HG03025 (cell line): ENCODE measurements at regions not wholly inside any gene's neighbourhood (a gene's known extent, or its start where the extent isn't known, plus 50 kb on each side); places are given as distances from the start of the nearest gene placed in this dataset.

ENCODE experiments used
- ATAC-seq: cut with Tn5 transposase; IDR thresholded peaks from one replicate; pipeline ENCODE4 v1.9.1; 2021; ENCODE audit warnings: mild to moderate bottlenecking, moderate library complexity; ENCODE audit not compliant: unreplicated experiment, low FRiP score

DNA sequence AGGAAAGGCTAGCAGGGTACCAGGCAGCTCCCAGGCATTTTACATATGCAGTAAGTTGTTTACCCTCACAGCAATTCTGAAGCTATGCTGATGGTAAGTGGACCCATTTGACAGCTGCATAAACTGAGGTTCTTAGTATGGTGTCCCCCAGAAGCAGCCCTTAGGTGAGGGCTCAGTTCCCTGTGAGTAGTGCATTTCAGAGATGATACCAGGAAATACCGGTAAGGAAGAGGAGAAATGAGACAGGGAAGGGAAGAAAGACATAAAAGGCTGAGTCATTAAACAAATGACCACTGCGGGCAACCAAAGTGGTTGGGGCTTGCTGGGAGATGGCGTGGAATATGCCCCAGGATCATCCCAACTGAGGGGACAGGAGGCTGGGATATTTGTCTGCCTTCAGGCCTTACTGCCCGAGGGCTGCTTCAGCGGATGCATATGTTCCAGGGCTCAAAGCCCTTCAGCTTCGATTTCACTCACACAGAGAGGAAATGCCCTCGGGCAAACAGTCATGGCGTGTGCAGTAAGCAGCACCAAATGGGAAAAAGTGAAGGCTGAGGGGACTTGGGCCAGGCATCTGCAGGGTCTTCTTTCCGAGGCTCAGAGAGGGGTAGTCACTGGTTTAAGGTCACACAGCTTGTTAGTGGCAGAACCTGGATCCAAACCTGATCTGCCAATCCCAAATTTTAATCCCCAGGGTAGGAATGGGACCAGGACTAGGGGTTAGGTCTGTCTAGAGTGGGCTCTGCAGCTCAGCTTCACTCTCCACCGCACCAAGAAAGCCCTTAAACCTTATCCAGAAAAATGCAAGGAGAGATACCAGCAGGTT, 133.7 kb upstream of the RUNX3 start:
- ATAC-seq = no peak

DNA sequence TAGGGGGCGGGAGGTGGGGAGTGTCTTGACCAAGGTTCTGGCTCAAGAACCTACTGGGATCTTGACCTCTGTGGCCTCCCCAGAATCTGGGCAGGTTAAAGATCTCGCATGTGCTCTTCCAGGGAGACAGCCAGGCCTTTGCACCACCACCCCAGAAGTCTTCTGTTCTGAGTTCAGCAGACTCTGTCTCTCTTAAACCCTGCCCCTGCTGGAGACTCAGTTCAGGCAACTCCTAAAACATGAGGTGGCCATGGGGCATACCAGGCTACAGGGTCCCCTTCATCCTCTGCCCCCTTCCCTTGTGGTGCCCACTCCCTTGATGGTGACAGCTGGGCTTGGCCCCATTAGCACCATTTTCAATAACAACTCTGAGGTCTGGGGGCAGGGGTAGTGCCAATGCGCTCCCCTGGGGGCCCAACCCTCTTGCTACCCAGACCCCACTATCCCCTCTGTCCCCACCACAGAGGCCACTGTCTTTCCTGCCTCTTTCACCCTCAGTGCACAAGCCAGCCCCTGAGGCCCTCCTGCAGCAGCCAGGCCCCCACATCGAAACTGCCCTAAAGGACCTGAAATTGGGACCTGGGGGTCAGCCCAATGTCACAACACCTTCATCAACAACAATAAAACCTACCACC, 132.7 kb upstream of the RUNX3 start:
- ATAC-seq = no peak

DNA sequence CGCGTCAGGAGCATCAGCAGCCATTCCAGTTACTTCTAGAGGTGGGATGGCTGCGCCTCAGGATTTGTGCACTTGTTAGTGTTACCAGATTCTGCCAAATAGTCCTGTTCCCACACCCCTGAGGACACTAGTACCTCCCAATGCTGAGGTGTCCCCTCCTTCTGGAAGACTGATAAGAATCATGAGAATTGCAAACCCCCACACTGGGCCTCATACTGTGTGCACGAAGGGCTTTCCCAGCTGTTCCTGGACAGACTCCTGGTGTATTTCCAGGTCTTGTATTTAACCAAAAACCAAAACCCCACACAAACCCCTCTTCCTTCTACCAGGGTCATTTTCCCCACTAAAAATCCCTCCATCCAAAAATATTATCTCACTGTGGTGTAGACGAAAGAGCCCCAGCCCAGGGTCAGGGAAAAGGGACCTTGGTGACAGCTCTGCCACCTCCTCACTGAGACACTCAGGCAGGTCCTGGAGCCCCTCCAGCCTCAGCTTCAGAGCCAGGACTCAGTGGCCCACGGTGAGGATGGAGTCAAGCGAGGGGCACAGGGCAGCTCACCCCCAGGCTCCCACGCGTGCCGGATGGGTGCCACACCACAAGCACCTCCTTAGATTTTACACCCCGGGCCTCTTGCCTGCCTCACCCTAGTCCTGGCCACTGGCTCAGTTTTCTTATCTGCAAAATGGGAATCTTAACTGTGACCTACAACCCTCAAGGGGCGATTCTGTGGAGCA, 131.4 kb upstream of the RUNX3 start:
- no peak for ATAC-seq

DNA sequence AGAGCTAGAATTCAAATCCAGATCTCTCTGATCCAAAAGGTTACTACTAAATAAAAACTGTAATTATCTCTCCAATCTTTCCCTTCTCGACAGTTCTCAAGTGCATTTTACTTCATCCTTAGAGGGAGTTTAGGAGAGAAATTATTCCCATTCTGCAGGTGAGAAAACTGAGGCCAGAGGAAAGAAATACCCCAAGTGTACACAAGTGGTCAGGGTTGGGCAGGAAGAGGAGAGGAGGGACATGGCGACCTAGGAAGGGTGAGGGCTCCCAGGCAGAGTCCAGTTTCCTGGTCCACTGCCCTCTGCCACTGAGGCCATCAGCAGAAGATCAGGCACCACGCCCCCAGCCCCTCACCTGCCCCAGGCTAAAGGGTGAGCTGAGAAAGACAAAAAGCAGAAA, 127.1 kb upstream of the RUNX3 start:
- ATAC-seq = no peak

DNA sequence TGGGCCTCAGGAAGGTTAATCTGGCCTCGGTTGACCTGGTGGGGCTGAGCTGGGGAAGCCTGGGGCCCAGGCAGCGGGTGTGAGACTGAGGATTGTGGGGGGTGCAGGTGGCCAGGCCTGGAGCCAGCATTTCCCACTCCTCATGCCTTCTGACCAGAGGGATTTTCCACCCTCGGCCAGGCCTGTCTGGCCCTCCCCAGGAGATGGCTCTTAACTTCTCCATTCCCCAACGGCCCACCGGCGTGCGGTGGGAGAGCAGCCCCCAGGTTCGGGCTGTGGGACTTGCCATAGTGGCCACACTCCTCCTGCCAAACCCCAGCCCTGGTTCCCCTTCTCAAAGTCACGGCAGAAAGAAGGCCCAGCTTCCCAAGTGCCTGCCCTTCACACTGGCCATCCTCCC, 126.5 kb upstream of the RUNX3 start:
- ATAC-seq = no peak

DNA sequence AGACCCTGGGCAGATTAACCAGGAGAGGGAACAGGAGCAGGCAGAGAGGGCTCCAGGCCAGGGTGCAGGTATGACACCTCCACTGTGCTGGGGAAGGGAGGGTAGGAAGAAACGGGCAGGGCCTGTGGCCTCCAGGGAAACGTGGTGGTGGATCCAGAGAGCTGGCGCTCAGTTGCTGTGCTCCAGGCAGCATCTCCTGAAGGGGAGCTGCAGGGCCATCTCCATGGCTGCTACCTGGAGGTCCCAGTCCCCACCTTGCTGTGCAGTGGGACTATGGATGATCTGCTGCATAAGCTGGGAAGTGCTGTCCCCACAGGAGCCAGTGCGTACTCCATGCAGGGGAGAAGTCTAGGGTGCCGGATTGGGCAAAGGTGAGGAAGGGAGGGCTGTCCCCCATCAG, 125.9 kb upstream of the RUNX3 start:
- ATAC-seq = no peak

DNA sequence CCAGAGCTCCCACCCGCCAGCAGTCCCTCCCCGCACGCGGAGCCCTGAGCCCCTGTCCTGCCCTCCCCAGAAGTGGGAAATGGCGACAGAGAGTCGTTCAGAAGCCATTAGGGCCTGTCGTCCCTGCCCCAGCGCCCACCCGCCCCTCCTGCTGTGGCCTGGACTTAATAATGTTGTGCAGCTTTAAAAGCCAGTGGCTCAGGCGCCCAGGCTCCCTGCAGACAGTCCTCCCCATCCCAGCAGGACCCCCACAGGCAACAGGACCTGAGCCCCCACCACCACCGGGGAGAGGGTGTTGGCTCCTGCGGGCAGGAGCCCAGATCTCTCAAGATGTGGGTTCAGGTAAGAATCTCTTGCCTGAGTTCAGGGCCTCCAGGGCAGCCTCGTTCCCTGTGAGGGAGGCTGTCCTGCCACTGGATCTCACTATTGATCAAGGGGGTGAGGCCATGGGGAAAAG, 125.3 kb upstream of the RUNX3 start:
- ATAC-seq = no peak

DNA sequence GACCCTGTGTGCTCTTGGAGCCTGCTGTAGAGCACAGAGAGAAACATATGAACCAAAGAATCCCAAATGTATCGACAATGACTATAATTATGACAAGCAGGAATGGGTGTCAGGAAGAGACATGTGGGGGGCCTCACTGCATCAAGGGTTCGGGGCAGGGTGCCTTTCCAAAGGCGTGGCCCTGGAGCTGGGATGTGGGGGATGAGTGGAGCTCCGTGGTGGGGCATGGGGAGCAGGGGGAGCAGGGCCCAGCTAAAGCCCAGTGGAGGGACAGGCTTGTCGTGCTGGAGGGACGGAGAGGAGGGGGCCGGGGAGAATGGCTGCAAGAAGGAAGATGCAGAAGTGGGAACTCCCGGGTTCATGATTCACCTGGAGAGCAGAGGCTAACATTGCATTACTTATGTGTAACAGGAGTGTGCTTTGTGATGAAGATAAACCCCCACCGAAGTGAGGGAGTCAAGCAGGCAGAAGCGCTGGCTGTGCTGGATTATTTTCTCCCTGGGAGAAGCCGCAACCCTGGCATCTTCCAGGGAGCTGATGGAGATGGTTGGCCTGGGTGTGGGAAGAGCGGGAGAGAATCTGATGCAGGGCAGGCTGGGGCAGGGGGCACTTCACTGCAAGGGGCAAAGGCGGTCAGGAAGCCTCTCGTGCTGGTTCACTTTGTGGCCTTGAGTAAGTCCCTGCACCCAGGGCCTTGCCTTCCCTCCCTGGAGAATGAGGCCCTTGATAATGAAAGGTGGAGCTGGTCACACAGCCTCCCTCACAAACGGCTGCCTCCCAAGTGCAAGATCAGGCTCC, 124.6 kb upstream of the RUNX3 start:
- no peak for ATAC-seq

DNA sequence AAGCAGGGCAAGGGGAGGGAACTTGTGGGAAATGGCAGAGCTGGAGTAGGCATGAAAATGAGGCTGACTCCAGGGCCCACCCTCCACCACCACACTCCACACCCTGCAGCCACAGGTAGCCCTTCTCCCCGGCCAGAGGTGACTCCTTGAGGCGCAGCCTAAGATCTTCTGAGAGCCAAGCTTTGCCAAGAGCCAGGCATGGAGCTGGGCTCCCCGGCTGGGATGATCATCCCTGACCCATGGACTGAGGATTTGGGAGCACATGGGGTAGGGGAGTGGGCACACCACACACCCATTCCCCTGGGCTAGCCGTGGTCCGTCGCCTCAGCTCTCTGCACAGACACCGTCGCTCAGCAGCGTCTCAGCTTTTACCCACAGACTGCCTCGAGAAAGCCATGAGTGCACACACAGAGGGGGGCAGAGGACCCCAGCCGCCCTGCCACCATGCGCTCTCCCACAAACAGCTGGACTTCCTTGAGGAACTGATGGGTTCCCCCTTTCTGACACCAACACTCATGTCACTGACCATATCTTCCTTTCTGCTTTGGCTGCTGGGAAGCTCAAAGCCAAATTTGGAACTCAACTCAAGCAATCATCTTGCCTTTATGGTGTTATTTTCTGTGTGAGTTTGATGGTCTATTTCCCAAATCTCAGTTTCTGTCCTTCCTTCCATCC, 123.6 kb upstream of the RUNX3 start:
- ATAC-seq = no peak

DNA sequence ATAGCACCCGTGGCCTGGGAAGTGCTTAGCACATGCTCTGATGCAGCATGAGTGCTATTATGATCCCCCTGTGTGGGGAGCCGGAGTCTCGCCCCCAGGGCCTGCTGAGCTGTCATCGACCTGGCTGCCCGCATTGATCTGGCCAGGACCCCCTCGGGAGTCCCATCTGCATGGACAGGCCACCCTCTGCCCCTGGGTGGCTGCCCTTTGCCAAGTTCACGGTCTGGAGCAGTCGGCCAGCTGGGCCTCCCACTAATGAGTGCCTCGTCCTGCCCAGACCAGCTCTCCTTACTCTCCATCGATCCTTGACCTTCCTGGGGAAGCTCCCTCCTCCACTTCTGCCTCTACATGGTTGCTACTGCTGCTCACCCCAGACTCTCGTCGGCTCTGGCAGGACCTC, 121.8 kb upstream of the RUNX3 start:
- no peak for ATAC-seq

DNA sequence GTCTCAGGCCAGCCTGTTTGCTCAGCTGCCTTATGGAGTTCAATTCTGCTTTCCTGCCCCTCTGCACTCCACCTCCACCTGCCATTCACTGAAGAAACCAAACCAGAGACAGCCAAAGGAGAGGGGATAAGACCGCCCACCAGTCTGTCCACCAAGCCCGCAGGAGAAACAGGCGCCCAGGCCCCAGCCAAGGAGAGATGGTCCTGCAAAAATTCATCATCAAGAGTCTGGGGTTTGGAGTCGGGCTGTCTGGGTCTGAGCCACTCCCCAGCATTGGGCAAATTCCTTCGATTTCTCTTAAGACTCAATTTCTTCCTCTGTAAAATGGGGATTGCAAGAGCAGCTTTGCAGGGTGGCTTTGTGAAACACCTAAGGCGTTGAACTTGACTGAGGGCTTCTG, 121.4 kb upstream of the RUNX3 start:
- ATAC-seq = no peak

DNA sequence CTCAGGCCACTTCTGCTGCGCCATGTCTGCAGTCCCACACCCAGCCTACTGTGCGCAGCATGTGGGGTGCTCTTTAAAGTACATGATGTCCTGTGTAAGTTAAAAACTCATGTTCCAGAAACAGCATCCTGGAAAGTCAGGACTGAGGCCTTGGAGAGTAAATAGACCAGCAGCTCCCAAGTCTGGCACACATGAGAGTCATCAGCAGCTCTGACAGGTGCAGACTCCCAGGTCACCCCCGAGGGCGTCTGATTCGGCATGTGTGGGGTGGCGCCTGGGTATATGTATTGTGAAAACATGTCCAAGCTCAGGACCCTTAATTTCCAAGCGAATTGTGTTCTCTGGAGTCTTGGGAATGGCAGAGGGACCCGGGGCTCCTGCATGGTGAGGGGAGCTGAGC, 120.1 kb upstream of the RUNX3 start:
- ATAC-seq = no peak

DNA sequence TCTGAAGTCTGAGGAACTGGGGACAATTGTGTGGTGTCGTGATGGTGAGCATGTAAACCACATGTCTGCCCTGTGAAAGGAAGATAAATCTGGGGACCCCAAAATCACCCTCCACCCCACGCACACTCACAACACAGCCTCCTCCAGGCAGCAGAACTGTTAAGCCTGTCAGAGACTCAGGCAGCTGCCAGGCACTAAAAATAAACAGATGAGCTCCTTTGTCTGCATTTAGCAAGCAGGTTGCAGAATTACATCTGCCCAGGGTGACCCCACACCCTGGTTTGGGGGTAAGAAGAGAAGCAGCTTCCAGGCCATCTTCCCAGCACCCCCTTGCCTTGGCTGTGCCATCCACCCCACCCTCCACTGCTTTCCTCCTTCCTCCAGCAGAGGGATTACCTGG, 119.1 kb upstream of the RUNX3 start:
- ATAC-seq = no peak

DNA sequence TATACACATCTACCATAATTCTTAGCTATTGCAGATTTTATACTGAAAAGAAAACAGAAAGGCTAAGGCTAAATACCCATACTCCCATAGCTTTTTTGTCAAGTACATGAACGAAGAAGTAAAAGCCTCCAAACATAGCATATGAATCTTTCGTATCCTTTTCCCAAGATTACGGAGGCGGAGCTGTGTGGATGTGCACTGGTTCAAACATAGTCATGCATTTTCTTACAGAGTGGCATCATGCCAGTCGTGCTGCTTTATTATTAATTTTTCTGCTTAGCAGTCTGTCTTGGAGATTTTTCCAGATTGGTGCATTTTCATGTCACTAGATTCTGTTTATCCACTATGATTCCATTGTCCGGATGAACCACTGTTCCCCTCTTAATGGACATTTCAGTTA, 118.7 kb upstream of the RUNX3 start:
- no peak for ATAC-seq

DNA sequence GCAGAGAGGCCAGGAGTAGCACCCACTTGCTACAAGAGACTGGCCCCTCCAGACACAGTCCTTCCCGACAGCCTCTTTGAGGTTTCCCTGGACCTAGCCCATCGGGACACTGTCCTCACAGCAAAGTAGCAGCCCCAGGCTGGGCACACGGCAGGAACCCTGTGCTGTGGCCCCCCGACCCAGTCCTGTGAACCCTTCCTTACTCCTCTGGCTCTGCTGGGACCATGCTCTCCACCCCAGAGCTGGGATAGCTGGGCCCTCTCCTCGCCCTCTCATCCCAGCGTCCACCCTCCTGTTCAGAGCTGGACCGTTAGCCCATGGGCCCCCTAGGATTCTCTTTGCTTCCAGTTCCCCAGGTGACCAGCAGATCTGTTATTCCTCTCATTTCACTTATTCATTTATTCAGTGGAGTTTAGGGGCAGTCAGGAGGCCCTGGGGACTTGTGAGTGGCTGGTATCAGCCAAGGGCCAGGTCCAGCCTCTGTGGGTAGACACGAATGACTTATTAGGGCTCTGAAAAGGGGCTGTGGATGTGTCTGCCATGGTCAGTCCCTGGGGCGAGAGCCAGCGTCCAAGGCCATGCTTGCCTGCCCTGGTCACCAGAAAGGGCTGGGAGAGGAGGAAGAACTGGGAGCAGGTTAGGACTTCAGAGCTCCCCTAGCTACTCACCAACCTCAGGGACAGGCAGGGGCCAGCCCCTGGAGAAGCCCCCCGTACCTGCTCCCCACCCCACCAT, 117.6 kb upstream of the RUNX3 start:
- ATAC-seq = no peak

DNA sequence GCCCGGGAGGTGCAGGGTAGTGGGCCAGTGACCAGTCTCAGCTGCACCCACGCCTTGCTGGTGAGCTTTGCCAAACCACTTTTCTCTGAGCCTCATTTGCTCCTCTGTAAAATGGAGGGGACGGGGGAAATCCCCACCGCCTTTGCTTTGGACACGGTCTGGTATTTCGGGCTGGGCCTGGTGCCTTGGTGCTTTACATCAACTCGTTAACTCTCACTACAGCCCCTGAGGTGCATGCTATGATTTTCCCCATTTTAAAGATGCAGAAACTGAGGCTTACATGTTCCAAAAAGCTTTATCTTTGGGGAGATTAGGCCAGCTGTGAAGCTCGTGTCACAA, 116.1 kb upstream of the RUNX3 start:
- no peak for ATAC-seq

DNA sequence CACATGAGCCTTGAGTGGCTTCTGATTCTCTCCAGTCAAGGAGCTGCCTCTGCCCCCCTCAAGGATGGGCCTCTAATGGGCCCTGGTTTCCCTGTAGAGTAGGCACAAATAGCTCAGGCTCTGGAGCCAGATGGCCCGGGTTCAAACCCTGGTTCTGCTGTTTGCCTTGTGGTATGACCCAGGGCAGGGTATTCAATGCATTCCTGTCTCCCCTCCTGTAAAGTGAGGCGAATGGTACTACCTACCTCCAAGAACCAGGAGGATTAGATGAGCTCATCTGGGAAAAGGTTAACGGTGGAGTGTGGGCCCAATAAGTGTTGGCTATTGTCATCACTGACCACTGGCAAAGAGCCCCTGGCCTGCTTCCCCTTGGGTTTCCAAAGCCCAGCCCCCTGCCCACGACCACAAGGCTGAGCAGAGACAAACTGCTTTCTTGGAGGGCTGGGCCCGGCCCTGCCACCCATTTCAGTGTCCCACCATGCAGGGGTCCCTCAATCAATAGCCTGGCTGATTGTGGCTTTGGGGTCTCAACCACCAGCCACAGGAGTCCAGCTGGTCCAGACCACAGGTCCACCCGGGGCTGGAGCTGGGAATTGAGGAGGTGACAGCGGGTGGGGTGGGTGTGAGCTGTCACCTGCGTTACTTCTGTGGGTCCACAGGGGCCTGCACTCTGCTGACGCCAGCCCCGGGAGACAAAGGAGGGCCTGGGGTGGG, 115.6 kb upstream of the RUNX3 start:
- ATAC-seq = no peak

DNA sequence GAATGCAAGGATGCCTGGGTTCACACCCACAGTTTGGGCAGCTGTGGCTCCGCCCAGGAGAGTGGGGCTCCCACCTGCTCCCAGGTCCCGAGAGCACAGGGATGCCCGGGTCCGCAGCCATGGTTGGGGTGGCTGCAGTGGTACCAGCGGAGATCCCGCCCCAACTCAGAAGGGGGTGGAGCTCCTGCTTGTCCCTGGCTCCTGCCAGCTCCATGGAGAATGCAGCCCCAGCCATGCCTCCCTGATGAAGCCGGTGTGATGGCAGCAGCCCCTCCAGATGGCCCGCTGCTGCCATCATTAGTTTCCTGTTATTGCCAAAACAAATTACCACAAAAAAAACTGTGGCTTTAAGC, 113.1 kb upstream of the RUNX3 start:
- no peak for ATAC-seq
